ENCODE measurements at regions not wholly inside any gene's neighbourhood (a gene's known extent, or its start where the extent isn't known, plus 50 kb on each side); places are given as distances from the start of the nearest gene placed in this dataset.
A peak's percentile ranks its signal among the peaks of the same experiment; 100 is the strongest.
"Not testable (repeated sequence)": the region's sequence is repeated elsewhere in the genome, so short reads cannot be mapped to it uniquely, and the experiment has no call there.

DNA sequence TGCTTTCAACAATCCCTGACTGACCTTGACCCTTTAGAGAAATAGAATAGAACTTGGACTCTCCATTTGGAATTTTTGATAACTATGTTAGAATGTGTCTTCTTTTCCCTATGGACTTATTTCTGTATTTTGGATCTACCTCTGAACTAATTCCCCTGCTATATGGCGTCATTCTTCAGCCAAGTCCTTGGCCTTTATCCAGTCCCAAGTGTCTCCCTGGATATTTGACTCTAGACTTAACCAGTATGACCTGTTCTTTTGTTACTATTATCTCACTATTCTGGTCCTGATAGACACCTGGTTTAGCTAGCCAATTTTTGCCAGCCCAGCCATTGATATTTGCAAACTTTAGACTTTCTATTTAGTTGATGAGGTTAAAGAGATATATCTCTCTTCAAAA lies 186.8 kb downstream of the KCNS3 start:
- DNase-seq = no peak

DNA sequence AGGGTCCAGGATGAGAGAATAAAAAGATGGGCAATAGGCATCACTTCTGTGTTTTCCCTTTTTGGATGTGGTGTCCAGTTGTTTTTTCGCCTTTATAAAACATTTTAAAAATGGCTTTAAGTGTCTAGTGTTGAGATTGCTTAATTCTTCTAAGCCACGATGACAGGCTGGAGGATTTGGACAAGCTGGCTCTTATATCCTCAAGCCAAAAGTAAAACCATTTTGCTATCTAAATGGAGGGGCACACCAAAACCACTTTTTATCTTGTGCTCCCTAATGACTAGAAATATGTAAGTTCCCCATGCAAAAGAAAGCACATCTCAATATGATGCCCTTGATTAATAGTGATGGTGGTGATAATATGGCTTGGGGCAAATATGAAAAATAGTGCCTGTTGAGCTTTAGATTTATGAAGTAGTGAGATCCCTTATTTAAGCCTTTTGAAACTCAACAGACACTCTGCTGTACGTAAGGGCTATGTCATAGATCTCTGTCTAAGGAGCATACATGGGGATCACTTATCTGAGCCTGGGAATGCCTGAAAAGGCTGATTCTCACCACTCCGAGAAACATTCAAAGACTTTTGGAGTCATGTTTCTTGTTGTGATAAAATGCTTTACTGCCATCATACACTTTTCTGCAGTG lies 185.5 kb downstream of the KCNS3 start:
- no peak for DNase-seq

DNA sequence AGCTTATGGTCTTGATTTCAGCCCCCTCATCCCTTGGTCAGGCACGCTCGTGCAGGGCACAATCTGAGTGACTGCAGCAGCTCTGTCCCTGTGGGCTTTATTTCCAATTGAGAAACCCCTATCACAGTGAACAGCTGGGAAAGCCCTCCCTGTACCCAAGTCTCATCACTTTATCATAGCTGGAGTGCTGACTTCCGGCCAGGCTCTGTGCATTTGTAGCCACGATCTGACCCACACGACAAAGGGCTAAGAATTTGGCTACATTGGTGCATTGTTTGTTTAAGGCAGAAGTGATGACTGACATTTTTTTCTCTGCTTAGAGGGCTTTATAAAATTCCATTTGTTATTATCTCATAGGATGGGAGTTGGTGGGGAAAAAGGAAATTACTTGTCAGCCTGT lies 184.4 kb downstream of the KCNS3 start:
- DNase-seq = peak; percentile 44

GRCh38 chr2:18061717-18062116 lies 183.2 kb downstream of the KCNS3 start:
- no peak for DNase-seq

DNA sequence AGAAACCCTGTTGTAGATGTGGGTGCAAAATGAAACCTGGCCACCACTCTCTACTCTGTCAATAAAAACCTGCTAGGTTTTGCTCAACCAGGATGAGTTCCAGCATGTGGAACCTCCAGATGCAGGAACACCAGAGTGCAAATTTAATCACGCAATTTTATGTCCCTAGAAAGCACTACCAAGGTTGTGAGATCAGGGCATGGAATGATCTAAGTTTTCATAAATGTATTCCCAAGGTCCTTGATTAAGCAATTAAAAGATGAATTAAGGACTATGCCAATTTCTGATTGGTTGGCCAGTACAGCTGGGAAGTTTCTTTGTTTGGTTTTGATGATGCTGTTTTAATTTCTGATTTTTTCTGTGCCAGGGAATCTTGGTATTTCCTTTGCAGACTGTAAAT lies 179.2 kb downstream of the KCNS3 start:
- DNase-seq = no peak

- DNase-seq = no peak
These were observed 176.8 kb downstream of the KCNS3 start for GRCh38 chr2:18055290-18055689.

DNA sequence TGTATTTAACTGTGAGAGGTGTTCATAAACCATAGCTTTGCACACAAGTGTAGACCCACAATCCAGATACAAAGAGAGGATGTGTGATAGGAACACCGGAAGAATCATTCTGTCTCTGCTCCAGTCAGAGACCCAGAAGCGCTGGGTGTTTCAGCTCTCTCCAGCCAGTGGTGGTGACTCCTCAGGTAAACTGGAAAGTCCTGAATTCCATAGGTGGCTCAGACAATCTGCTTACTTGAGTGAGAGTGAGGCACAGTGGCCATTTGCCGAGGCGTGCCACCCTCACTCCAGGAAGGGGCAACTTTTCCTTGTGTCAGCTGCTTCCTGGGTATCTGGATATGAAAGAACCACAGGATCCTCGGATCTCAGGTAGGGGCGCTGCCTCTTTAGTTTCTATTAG lies 171.5 kb downstream of the KCNS3 start:
- no peak for DNase-seq

DNA sequence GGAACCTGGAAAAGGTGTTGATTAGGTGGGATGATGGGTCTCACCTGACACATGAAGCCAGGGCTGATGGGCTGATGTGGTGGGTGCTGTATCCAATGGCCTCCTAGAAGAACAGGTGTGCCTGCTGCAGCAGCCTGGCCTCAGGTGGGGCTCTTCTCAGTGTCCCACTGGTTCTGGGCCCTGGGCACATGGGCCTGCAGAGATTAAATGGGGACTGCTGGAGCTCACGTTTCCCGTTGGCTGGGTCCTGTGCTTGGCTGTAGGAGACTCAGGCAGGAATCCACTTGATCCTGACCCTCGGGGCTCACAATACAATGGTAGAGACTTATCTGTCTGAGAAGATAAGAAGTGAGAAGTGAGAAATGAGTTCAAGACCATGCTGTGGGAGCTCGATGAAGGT lies 170.9 kb downstream of the KCNS3 start:
- DNase-seq = no peak

DNA sequence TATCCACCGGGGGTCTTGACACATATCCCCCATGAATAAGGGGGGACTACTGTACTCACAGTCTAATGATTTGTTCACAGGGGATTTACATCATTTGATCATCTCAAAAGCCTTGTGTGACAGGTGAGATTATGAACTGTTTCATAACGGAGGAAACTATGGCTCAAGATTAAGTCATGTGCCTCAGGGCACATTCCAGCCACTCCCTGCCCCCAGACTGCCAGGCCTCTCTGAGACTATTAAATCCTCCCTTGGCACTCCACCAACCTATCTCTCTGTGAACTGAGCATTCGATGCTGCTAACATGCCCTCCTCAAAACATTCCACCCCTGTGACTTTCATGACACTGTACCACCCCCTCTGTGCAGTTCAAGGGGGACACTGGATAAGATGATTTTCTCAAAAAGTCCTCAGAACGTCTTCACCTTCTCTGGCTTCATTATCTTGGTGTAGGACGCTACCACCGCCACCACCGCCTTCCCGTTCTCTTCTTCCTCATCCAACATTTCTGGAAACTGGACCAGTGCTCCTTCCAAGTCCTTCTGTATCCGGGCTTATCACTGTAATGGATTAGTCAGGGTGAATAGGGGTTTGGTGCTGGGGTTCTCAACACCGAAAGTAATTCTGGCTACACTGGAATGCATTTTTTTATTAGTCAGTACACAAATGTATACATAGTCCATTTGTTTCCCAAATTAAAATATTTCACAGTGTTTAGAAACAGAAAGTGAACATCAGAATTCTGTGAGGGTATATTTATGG lies 169.6 kb downstream of the KCNS3 start:
- DNase-seq = peak; percentile 92

GRCh38 chr2:18047213-18047611 lies 168.7 kb downstream of the KCNS3 start:
- no peak for DNase-seq

DNA sequence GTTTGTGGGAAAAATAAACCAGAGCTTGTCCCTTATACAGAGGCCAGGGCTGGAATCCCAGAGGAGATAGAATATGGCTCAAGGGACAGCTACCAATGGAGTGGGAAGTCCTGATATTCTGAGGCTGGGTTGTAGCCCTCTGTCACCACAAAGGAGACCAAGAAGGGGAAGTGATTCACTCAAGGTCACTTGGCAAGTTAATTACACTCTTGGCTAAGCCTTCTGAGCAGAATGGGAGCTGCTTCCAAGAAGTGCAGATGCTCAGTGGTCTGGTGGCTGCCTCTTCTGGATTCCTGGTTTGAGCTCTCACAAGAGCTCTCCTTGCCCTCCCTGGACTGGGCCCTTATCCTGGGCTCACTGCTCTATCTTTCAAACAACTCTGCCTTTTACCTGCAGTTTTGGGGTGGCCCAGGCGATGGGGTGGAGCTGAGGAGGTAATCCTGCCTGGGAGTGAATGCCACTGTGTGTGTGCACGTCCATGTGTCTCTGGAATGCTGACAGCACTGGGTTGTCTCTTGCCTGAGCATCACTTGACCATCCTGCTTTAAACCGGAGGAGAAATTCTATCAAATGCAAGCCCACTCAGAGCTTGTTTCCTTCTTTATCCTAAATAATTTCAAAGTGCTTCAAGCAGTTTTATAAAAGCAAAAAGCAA lies 168.2 kb downstream of the KCNS3 start:
- peak; percentile 73 for DNase-seq

GRCh38 chr2:18046017-18046416 lies 167.6 kb downstream of the KCNS3 start:
- DNase-seq = no peak

DNA sequence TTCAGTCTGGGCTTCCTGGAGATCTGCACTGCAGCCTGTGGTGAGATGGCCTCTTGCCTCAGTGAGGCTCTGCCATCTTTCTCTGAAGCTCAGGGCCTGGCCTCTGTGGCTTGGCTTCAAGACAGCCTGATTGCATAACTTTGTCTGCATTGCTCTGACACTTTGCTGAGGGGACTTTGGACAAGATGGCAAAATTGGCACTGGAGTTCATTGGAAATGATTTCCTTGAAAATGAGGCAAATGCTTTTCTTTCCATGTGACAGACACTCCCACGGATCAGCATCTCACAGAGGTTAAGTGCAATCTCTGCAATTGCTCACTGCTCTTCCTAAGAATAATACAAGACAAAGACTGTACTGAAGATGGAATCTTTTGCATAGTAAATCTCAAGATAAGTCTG lies 166.8 kb downstream of the KCNS3 start:
- DNase-seq = no peak

- DNase-seq = not testable (repeated sequence)
These were observed 138.9 kb downstream of the KCNS3 start for GRCh38 chr2:18017381-18017780.

DNA sequence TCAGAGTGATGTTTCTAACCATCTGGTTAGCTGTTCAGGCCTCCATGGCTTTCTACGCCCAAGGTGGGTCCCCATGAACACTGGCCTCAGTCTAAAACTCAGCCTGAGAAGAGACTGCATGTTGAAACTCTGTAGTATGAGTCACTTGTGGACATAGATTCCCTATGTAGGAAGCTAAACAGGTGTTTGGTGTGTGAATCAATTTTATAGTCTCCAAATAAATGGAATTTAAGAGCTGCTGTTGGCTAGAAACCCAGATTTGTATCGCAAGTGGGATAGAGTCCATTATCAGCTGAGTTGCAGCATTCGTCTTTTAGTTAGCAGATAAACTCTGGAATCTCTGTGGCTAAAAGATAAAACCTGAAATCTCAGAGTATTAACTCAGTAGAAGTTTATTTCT lies 131.4 kb downstream of the KCNS3 start:
- no peak for DNase-seq

DNA sequence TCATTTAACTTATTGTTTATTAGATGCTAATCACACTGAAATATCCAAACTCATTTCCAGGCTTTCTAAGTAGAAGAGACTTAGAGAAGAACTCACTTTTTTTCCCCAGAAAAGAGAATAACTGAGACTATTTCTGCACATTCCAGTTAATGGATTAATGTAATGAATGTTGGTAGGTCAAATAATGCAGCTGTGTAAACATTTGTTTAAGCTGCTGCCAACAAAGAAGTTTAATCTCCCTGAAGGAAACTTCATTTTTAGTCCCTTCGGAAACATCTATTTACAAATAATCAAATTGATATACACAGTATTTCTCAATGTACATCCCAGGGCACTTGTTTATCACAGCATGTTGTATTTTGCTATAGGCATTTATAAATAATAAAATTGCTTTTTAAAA lies 126.9 kb downstream of the KCNS3 start:
- no peak for DNase-seq

GRCh38 chr2:18001671-18002070 lies 123.2 kb downstream of the KCNS3 start:
- DNase-seq = no peak

GRCh38 chr2:17996978-17997377 lies 118.5 kb downstream of the KCNS3 start:
- no peak for DNase-seq

DNA sequence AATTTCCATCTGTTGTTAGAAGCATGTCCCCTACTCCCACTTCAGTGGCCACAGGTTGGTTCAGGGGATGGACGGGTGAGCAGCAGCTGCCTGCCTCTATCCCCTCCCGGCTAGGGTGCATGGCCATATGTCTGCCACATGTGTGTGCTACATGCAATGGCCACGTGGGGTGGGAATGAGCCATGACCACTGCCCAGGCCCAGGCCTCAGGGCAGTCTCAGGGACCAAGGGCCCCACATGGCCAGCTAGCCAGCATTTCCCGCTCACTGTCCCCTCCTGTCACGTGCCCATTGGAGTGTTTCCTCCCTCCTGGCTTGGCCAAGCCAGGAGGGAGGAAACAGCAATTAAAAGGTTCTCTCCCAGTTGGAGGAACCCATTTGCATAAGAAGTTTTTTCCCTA lies 117.1 kb downstream of the KCNS3 start:
- no peak for DNase-seq
